Adipocyte (in vitro differentiated cells): ENCODE measurements at regions not wholly inside any gene's neighbourhood (a gene's known extent, or its start where the extent isn't known, plus 50 kb on each side); places are given as distances from the start of the nearest gene placed in this dataset.
A peak's percentile ranks its signal among the peaks of the same experiment; 100 is the strongest.

ENCODE experiments used
- DNase-seq: peaks from one replicate; pipeline ENCODE4 v3.0.0-alpha.2; 2015; ENCODE audit warnings: low read depth
- H3K27me3 ChIP-seq: replicated peaks from 2 replicates; pipeline ENCODE4 v1.7.0; 2013; ENCODE audit warnings: mild to moderate bottlenecking, low read length, moderate library complexity; ENCODE audit not compliant: control insufficient read depth, insufficient read depth
- H3K36me3 ChIP-seq: 2 replicates; pipeline ENCODE4 v1.7.0; 2013; ENCODE audit warnings: low read length, mild to moderate bottlenecking, moderate library complexity; ENCODE audit not compliant: control insufficient read depth, insufficient read depth, severe bottlenecking
- H3K4me1 ChIP-seq: 2 replicates; pipeline ENCODE4 v1.7.0; 2013; ENCODE audit warnings: mild to moderate bottlenecking, low read length, moderate library complexity; ENCODE audit not compliant: control insufficient read depth, insufficient read depth
- H3K4me3 ChIP-seq: 2 replicates; pipeline ENCODE4 v1.7.0; 2013; ENCODE audit warnings: mild to moderate bottlenecking, low read length, moderate library complexity
- H3K9ac ChIP-seq: 2 replicates; pipeline ENCODE4 v1.7.0; 2013; ENCODE audit warnings: mild to moderate bottlenecking, low read length, moderate library complexity
- H3K9me3 ChIP-seq: 2 replicates; pipeline ENCODE4 v1.7.0; 2013; ENCODE audit warnings: mild to moderate bottlenecking, low read length, moderate library complexity; ENCODE audit not compliant: control insufficient read depth

GRCh38 chr18:45169610-45170009 lies 445.7 kb upstream of the SLC14A2 start:
- DNase-seq = peak; percentile 91
- H3K4me3 ChIP-seq = peak overlapping the region; percentile 17

GRCh38 chr18:45171679-45172191 lies 443.5 kb upstream of the SLC14A2 start:
- no peak overlapping the region for H3K9ac ChIP-seq
- no peak for DNase-seq
- H3K36me3 ChIP-seq = no peaks in the 10 kb centered on the region
- no peaks in the 10 kb centered on the region for H3K27me3 ChIP-seq
- peaks cover 62% of the 10 kb centered on the region for H3K4me1 ChIP-seq
- H3K4me3 ChIP-seq = peak overlapping the region; percentile 5
- no peaks in the 10 kb centered on the region for H3K9me3 ChIP-seq

More at GRCh38 chr18:45169610-45170009, 445.7 kb upstream of the SLC14A2 start:
- Histone ChIP-seq H3K4me1 (peaks cover 83% of the 10 kb centered on the region), H3K27me3 (no peaks in the 10 kb centered on the region), H3K36me3 (no peaks in the 10 kb centered on the region), H3K9me3 (no peaks in the 10 kb centered on the region), H3K9ac (no peak overlapping the region)

GRCh38 chr18:45173327-45173726 lies 441.9 kb upstream of the SLC14A2 start:
- Histone ChIP-seq H3K9ac (no peak overlapping the region), H3K27me3 (no peaks in the 10 kb centered on the region), H3K36me3 (no peaks in the 10 kb centered on the region), H3K9me3 (no peaks in the 10 kb centered on the region), H3K4me3 (no peak overlapping the region), H3K4me1 (peaks cover 47% of the 10 kb centered on the region)
- no peak for DNase-seq

- H3K9me3 ChIP-seq = no peaks in the 10 kb centered on the region
- H3K4me3 ChIP-seq = no peak overlapping the region
- H3K27me3 ChIP-seq = no peaks in the 10 kb centered on the region
- H3K36me3 ChIP-seq = no peaks in the 10 kb centered on the region
- H3K4me1 ChIP-seq = peaks cover 40% of the 10 kb centered on the region
- DNase-seq = no peak
- H3K9ac ChIP-seq = no peak overlapping the region
Measured at GRCh38 chr18:45173799-45174519, 441.3 kb upstream of the SLC14A2 start.

- Histone ChIP-seq H3K4me1 (peaks cover 33% of the 10 kb centered on the region), H3K9me3 (no peaks in the 10 kb centered on the region), H3K27me3 (no peaks in the 10 kb centered on the region), H3K36me3 (no peaks in the 10 kb centered on the region), H3K9ac (no peak overlapping the region), H3K4me3 (no peak overlapping the region)
- DNase-seq = no peak
Measured at GRCh38 chr18:45174629-45175136, 440.6 kb upstream of the SLC14A2 start.

- no peaks in the 10 kb centered on the region for H3K27me3 ChIP-seq
- H3K4me3 ChIP-seq = no peak overlapping the region
- no peaks in the 10 kb centered on the region for H3K36me3 ChIP-seq
- peaks cover 25% of the 10 kb centered on the region for H3K4me1 ChIP-seq
- no peak overlapping the region for H3K9ac ChIP-seq
- DNase-seq = no peak
- no peaks in the 10 kb centered on the region for H3K9me3 ChIP-seq
Measured at GRCh38 chr18:45175511-45175910, 439.8 kb upstream of the SLC14A2 start.

- no peak for DNase-seq
- Histone ChIP-seq H3K27me3 (no peaks in the 10 kb centered on the region), H3K9ac (no peak overlapping the region), H3K4me1 (no peaks in the 10 kb centered on the region), H3K9me3 (no peaks in the 10 kb centered on the region), H3K36me3 (no peaks in the 10 kb centered on the region), H3K4me3 (no peak overlapping the region)
Measured at GRCh38 chr18:45186832-45187231, 428.4 kb upstream of the SLC14A2 start.

- no peaks in the 10 kb centered on the region for H3K27me3 ChIP-seq
- no peak for DNase-seq
- H3K36me3 ChIP-seq = no peaks in the 10 kb centered on the region
- no peak overlapping the region for H3K4me3 ChIP-seq
- no peak overlapping the region for H3K9ac ChIP-seq
- H3K9me3 ChIP-seq = no peaks in the 10 kb centered on the region
- H3K4me1 ChIP-seq = no peaks in the 10 kb centered on the region
Measured at GRCh38 chr18:45191795-45192194, 423.5 kb upstream of the SLC14A2 start.

GRCh38 chr18:45197526-45197970 lies 417.7 kb upstream of the SLC14A2 start:
- Histone ChIP-seq H3K27me3 (no peaks in the 10 kb centered on the region), H3K4me1 (no peaks in the 10 kb centered on the region), H3K9me3 (no peaks in the 10 kb centered on the region), H3K36me3 (no peaks in the 10 kb centered on the region), H3K9ac (no peak overlapping the region), H3K4me3 (no peak overlapping the region)
- DNase-seq = no peak

GRCh38 chr18:45198526-45198925 lies 416.8 kb upstream of the SLC14A2 start:
- H3K4me1 ChIP-seq = no peaks in the 10 kb centered on the region

GRCh38 chr18:45201029-45201428 lies 414.2 kb upstream of the SLC14A2 start:
- H3K27me3 ChIP-seq = no peaks in the 10 kb centered on the region
- H3K9me3 ChIP-seq = no peaks in the 10 kb centered on the region
- no peak overlapping the region for H3K9ac ChIP-seq
- no peak overlapping the region for H3K4me3 ChIP-seq
- no peaks in the 10 kb centered on the region for H3K4me1 ChIP-seq
- no peak for DNase-seq
- no peaks in the 10 kb centered on the region for H3K36me3 ChIP-seq

More at GRCh38 chr18:45198526-45198925, 416.8 kb upstream of the SLC14A2 start:
- Histone ChIP-seq H3K9me3 (no peaks in the 10 kb centered on the region), H3K36me3 (no peaks in the 10 kb centered on the region), H3K27me3 (no peaks in the 10 kb centered on the region), H3K4me3 (no peak overlapping the region), H3K9ac (no peak overlapping the region)
- DNase-seq = peak; percentile 15
